ENCODE measurements at regions not wholly inside any gene's neighbourhood (a gene's known extent, or its start where the extent isn't known, plus 50 kb on each side); places are given as distances from the start of the nearest gene placed in this dataset.
"Not testable (repeated sequence)": the region's sequence is repeated elsewhere in the genome, so short reads cannot be mapped to it uniquely, and the experiment has no call there.

- H3K9me3 Mint-ChIP-seq = no peaks in the 10 kb centered on the region
- H3K27me3 Mint-ChIP-seq = no peaks in the 10 kb centered on the region
- DNase-seq (ENCODE audit: extremely low spot score, unreplicated experiment) = no peak
- no peaks in the 10 kb centered on the region for H3K4me1 Mint-ChIP-seq (ENCODE audit: unreplicated experiment)
- no peak for TF ChIP-seq CTCF (conservative IDR thresholded peaks at IDR 0.05)
- peak overlapping the region; percentile 71 for H3K27ac Mint-ChIP-seq
- H3K4me3 Mint-ChIP-seq = no peak overlapping the region
- no peaks in the 10 kb centered on the region for H3K36me3 Mint-ChIP-seq
Observed at GRCh38 chr9:22817181-22817580, 370.6 kb downstream of the DMRTA1 start.

- no peaks in the 10 kb centered on the region for H3K27me3 Mint-ChIP-seq
- H3K9me3 Mint-ChIP-seq = no peaks in the 10 kb centered on the region
- H3K4me3 Mint-ChIP-seq = no peak overlapping the region
- no peaks in the 10 kb centered on the region for H3K4me1 Mint-ChIP-seq (ENCODE audit: unreplicated experiment)
- no peak overlapping the region for H3K27ac Mint-ChIP-seq
- no peaks in the 10 kb centered on the region for H3K36me3 Mint-ChIP-seq
- TF ChIP-seq CTCF (conservative IDR thresholded peaks at IDR 0.05) = no peak
- DNase-seq (ENCODE audit: extremely low spot score, unreplicated experiment) = no peak
Observed at GRCh38 chr9:22829236-22829635, 382.6 kb downstream of the DMRTA1 start.

GRCh38 chr9:22838266-22838665 is 391.6 kb downstream of the DMRTA1 start:
- no peak overlapping the region for H3K27ac Mint-ChIP-seq
- no peaks in the 10 kb centered on the region for H3K36me3 Mint-ChIP-seq
- DNase-seq (ENCODE audit: extremely low spot score, unreplicated experiment) = no peak
- no peaks in the 10 kb centered on the region for H3K4me1 Mint-ChIP-seq (ENCODE audit: unreplicated experiment)
- no peaks in the 10 kb centered on the region for H3K9me3 Mint-ChIP-seq
- H3K27me3 Mint-ChIP-seq = no peaks in the 10 kb centered on the region
- no peak overlapping the region for H3K4me3 Mint-ChIP-seq
- no peak for TF ChIP-seq CTCF (conservative IDR thresholded peaks at IDR 0.05)

GRCh38 chr9:22840641-22841040 is 394.0 kb downstream of the DMRTA1 start:
- Mint-ChIP-seq H3K36me3 (no peaks in the 10 kb centered on the region), H3K27ac (no peak overlapping the region), H3K4me1 (ENCODE audit: unreplicated experiment) (no peaks in the 10 kb centered on the region), H3K27me3 (no peaks in the 10 kb centered on the region), H3K9me3 (peaks cover 4% of the 10 kb centered on the region), H3K4me3 (no peak overlapping the region)
- no peak for DNase-seq (ENCODE audit: extremely low spot score, unreplicated experiment)
- no peak for TF ChIP-seq CTCF (conservative IDR thresholded peaks at IDR 0.05)

- H3K4me3 Mint-ChIP-seq; H3K4me1 Mint-ChIP-seq (ENCODE audit: unreplicated experiment); H3K36me3 Mint-ChIP-seq; H3K27ac Mint-ChIP-seq; DNase-seq (ENCODE audit: extremely low spot score, unreplicated experiment); H3K27me3 Mint-ChIP-seq: not testable (repeated sequence)
- H3K9me3 Mint-ChIP-seq = peaks cover 12% of the 10 kb centered on the region
Observed at GRCh38 chr9:22845243-22845642, 398.6 kb downstream of the DMRTA1 start.

- H3K4me1 Mint-ChIP-seq (ENCODE audit: unreplicated experiment) = no peaks in the 10 kb centered on the region
Observed at GRCh38 chr9:22855980-22856379, 409.4 kb downstream of the DMRTA1 start.

More at GRCh38 chr9:22855980-22856379, 409.4 kb downstream of the DMRTA1 start:
- Mint-ChIP-seq H3K4me3 (no peak overlapping the region), H3K36me3 (no peaks in the 10 kb centered on the region), H3K27ac (no peak overlapping the region), H3K9me3 (no peaks in the 10 kb centered on the region), H3K27me3 (no peaks in the 10 kb centered on the region)
- TF ChIP-seq CTCF (conservative IDR thresholded peaks at IDR 0.05) = no peak
- no peak for DNase-seq (ENCODE audit: extremely low spot score, unreplicated experiment)

Data from type B pancreatic cell (in vitro differentiated cells).